Astrocyte (in vitro differentiated cells and primary cell): ENCODE measurements at regions not wholly inside any gene's neighbourhood (a gene's known extent, or its start where the extent isn't known, plus 50 kb on each side); places are given as distances from the start of the nearest gene placed in this dataset.
A peak's percentile ranks its signal among the peaks of the same experiment; 100 is the strongest.

Source experiments
- DNase-seq: peaks from one replicate; pipeline ENCODE4 v3.0.0-alpha.2; 2010; ENCODE audit warnings: low read depth
- FAIRE-seq: peaks from 2 replicates; lab custom pipeline; 2011; peaks lifted over from hg19 to GRCh38; lab: Jason Lieb, UNC
- H2AFZ ChIP-seq: 2 replicates; pipeline ENCODE4 v1.6.0; 2012; ENCODE audit warnings: low read depth, low read length, inconsistent platforms
- H3K27ac ChIP-seq: 2 replicates; pipeline ENCODE4 v1.5.1; 2011; ENCODE audit warnings: low read depth, low read length, inconsistent platforms
- H3K27me3 ChIP-seq: 2 replicates; pipeline ENCODE4 v1.6.0; 2011; ENCODE audit warnings: low read length, inconsistent platforms; ENCODE audit not compliant: insufficient read depth
- H3K36me3 ChIP-seq: 2 replicates; pipeline ENCODE4 v1.5.1; 2011; ENCODE audit warnings: low read length, inconsistent platforms; ENCODE audit not compliant: insufficient read depth
- H3K4me1 ChIP-seq: 2 replicates; pipeline ENCODE4 v1.5.1; 2011; ENCODE audit warnings: low read length, inconsistent platforms; ENCODE audit not compliant: insufficient read depth
- H3K4me2 ChIP-seq: 2 replicates; pipeline ENCODE4 v1.6.0; 2012; ENCODE audit warnings: low read length, inconsistent platforms
- H3K4me3 ChIP-seq: 2 replicates; pipeline ENCODE4 v1.5.1; 2011; ENCODE audit warnings: low read depth, mild to moderate bottlenecking, low read length, inconsistent platforms; ENCODE audit not compliant: insufficient read depth
- H3K79me2 ChIP-seq: 2 replicates; pipeline ENCODE4 v1.6.0; 2012; ENCODE audit warnings: mild to moderate bottlenecking, low read length, inconsistent platforms; ENCODE audit not compliant: insufficient read depth
- H3K9ac ChIP-seq: 2 replicates; pipeline ENCODE4 v1.6.0; 2012; ENCODE audit warnings: mild to moderate bottlenecking, low read length, inconsistent platforms
- H3K9me3 ChIP-seq: 2 replicates; pipeline ENCODE4 v1.5.1; 2012; ENCODE audit warnings: low read depth, mild to moderate bottlenecking, low read length, inconsistent platforms; ENCODE audit not compliant: insufficient read depth
- H4K20me1 ChIP-seq: 2 replicates; pipeline ENCODE4 v1.6.0; 2012; ENCODE audit warnings: low read length, inconsistent platforms; ENCODE audit not compliant: insufficient read depth
- H3K27ac Mint-ChIP-seq: one replicate; pipeline ENCODE4 v1.8.0; 2021; ENCODE audit warnings: mild to moderate bottlenecking, mixed read lengths; ENCODE audit not compliant: unreplicated experiment
- H3K27me3 Mint-ChIP-seq: one replicate; pipeline ENCODE4 v1.8.0; 2021; ENCODE audit warnings: low read depth, mixed read lengths; ENCODE audit not compliant: unreplicated experiment
- H3K36me3 Mint-ChIP-seq: one replicate; pipeline ENCODE4 v1.8.0; 2021; ENCODE audit warnings: low read depth, mixed read lengths; ENCODE audit not compliant: unreplicated experiment
- H3K4me1 Mint-ChIP-seq: one replicate; pipeline ENCODE4 v1.8.0; 2021; ENCODE audit warnings: low read depth, mixed read lengths; ENCODE audit not compliant: unreplicated experiment
- H3K4me3 Mint-ChIP-seq: one replicate; pipeline ENCODE4 v1.8.0; 2021; ENCODE audit warnings: mild to moderate bottlenecking, moderate library complexity, mixed read lengths; ENCODE audit not compliant: unreplicated experiment
- H3K9me3 Mint-ChIP-seq: one replicate; pipeline ENCODE4 v1.8.0; 2021; ENCODE audit warnings: mild to moderate bottlenecking, mixed read lengths; ENCODE audit not compliant: unreplicated experiment
- CTCF ChIP-seq: IDR thresholded peaks from 2 replicates; pipeline ENCODE4 v1.5.1; 2011; ENCODE audit warnings: low read depth, mild to moderate bottlenecking, inconsistent platforms, low read length, moderate library complexity; ENCODE audit not compliant: insufficient read depth
- EZH2 ChIP-seq: IDR thresholded peaks from 2 replicates; pipeline ENCODE4 v1.6.1; 2012; ENCODE audit warnings: mild to moderate bottlenecking, low read length, inconsistent platforms; ENCODE audit not compliant: insufficient read depth

GRCh38 chr6:72559067-72559466, 62.8 kb upstream of the KCNQ5 start:
- Histone ChIP-seq H4K20me1 (no peaks in the 10 kb centered on the region), H3K9me3 (no peaks in the 10 kb centered on the region), H3K36me3 (no peaks in the 10 kb centered on the region), H3K79me2 (no peaks in the 10 kb centered on the region), H3K4me1 (peaks cover 14% of the 10 kb centered on the region), H3K9ac (no peak overlapping the region), H3K27me3 (no peaks in the 10 kb centered on the region), H3K4me2 (no peak overlapping the region), H3K27ac (no peak overlapping the region), H3K4me3 (no peak overlapping the region), H2AFZ (no peak overlapping the region)
- no peak for DNase-seq
- FAIRE-seq, result no peak
- Mint-ChIP-seq H3K27ac (no peak overlapping the region), H3K4me1 (peaks cover 4% of the 10 kb centered on the region), H3K9me3 (no peaks in the 10 kb centered on the region), H3K27me3 (no peaks in the 10 kb centered on the region), H3K36me3 (no peaks in the 10 kb centered on the region), H3K4me3 (no peak overlapping the region)
- TF ChIP-seq CTCF, result no peak
- TF ChIP-seq EZH2, result no peak

- Mint-ChIP-seq H3K4me3 (no peak overlapping the region), H3K27ac (no peak overlapping the region), H3K9me3 (no peaks in the 10 kb centered on the region), H3K27me3 (no peaks in the 10 kb centered on the region), H3K4me1 (no peaks in the 10 kb centered on the region), H3K36me3 (no peaks in the 10 kb centered on the region)
- no peak for DNase-seq
- no peak overlapping the region for H3K4me3 ChIP-seq
- H3K27me3 ChIP-seq, result no peaks in the 10 kb centered on the region
- H3K36me3 ChIP-seq, result no peaks in the 10 kb centered on the region
- H3K27ac ChIP-seq, result no peak overlapping the region
- H3K9ac ChIP-seq, result no peak overlapping the region
- H3K4me1 ChIP-seq, result peaks cover 10% of the 10 kb centered on the region
- no peaks in the 10 kb centered on the region for H3K9me3 ChIP-seq
- TF ChIP-seq CTCF (no peak), EZH2 (no peak)
- no peaks in the 10 kb centered on the region for H4K20me1 ChIP-seq
- no peak overlapping the region for H3K4me2 ChIP-seq
- FAIRE-seq, result no peak
- H2AFZ ChIP-seq, result no peak overlapping the region
- no peaks in the 10 kb centered on the region for H3K79me2 ChIP-seq
These were observed 62.3 kb upstream of the KCNQ5 start for GRCh38 chr6:72559555-72559954.

- no peak for TF ChIP-seq EZH2
- no peaks in the 10 kb centered on the region for H3K4me1 Mint-ChIP-seq
- Histone ChIP-seq H3K4me3 (no peak overlapping the region), H3K9me3 (no peaks in the 10 kb centered on the region), H4K20me1 (no peaks in the 10 kb centered on the region), H2AFZ (no peak overlapping the region), H3K27me3 (no peaks in the 10 kb centered on the region), H3K4me2 (no peak overlapping the region), H3K79me2 (no peaks in the 10 kb centered on the region), H3K9ac (no peak overlapping the region), H3K36me3 (no peaks in the 10 kb centered on the region), H3K4me1 (no peaks in the 10 kb centered on the region), H3K27ac (no peak overlapping the region)
- no peak overlapping the region for H3K27ac Mint-ChIP-seq
- no peak overlapping the region for H3K4me3 Mint-ChIP-seq
- no peaks in the 10 kb centered on the region for H3K36me3 Mint-ChIP-seq
- no peak for DNase-seq
- peak; percentile 41 for FAIRE-seq
- H3K27me3 Mint-ChIP-seq, result no peaks in the 10 kb centered on the region
- H3K9me3 Mint-ChIP-seq, result no peaks in the 10 kb centered on the region
These were observed 60.9 kb upstream of the KCNQ5 start for GRCh38 chr6:72560721-72561593.
